Lung microvascular endothelial cell (primary cell): ENCODE measurements at regions not wholly inside any gene's neighbourhood (a gene's known extent, or its start where the extent isn't known, plus 50 kb on each side); places are given as distances from the start of the nearest gene placed in this dataset.

Source experiments
- DNase-seq, 2 donors: peaks; one replicate each; pipeline versions ENCODE4 v3.0.0 to v3.0.0-alpha.2; 2010; ENCODE audit warnings: low read depth in 2 of 2

DNA sequence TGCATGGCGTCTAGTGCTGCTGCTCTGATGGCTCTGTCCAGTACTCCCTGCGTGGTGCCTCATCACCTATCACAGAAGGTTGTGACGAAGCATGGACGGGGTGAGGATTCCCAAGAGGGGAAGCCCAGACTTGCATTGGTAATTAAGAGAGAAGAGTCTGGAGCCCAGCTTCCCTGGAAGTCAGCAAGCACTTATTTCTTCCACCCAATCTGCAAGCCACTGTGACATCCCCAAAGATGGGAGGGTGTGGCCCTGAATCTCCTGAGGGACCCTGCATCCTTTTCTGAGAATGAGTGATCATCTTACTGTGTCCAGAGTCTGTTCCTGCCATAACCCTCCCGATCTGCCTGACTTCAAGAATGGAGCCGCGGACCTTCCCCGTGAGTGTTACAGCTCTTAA, 166.7 kb downstream of the PTPN20 start:
- DNase-seq, result no peak

DNA sequence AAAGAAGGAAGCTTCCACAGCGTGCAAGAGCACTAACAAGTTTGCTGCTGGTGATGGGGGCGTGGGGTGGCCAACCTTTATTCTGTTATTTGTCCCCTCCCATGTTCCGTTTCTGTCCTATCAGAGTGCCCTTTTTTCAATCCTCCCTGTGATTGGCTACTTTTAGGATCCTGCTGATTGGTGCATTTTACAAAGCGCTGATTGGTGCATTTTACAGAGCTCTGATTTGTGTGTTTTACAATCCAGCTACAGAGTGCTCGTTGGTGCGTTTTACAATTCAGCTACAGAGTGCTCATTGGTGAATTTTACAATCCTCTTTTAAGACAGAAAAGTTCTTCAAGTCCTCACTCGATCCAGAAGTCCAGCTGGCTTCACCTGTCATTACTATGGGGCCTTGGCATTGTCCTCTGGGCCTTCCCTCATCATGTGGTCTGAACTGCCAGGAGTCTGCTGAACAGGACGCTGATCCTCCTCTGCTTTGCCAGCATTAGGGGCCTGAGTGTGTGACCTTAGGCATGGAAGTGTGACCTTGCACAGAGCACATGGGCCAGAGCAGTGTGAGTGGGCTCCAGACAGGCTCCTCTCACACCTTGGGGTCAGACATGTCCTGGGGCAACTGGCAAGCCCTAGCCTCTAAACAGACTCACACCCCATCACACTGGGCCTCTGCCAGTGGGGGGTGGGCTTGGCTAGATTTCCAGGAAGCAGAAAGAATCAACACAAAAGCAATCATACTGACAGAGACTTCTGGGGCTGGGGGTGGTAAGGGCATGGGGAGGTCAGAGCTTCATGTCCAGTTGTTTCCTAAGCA, 167.4 kb downstream of the PTPN20 start:
- no peak for DNase-seq

DNA sequence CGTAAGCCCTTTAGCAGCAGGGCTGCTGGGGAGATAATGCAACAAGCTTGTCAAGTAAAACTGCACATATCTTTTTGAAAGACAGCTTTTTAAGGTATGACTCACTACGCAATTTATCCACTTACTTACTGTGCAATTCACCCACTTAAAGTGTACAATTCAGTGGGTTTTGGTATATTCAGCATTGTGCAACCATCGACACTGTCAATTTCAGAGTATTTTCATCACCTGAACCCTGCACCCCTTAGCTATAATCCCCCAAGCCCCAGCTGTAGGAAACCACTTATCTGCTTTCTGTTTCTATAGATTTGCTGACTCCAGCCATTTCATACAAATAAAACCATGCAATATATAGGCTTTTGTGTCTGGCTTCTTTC, 168.0 kb downstream of the PTPN20 start:
- no peak for DNase-seq

DNA sequence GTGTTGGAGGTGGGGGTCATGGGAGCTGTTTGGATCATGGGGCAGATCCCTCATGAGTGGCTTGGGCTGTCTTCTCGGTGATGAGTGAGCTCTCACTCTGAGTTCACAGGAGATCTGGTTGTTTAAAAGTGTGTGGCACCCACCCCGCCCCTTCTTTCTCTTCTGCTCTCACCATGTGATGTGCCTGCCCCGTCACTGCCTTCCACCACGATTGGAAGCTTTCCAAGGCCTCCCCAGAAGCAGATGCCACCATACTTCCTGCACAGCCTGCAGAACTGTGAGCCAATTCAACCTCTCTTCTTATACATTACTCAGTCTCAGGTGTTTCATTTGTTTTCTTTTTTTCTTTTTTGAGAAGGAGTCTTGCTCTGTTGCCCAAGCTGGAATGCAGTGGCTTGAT, 170.0 kb downstream of the PTPN20 start:
- DNase-seq, result no peak

DNA sequence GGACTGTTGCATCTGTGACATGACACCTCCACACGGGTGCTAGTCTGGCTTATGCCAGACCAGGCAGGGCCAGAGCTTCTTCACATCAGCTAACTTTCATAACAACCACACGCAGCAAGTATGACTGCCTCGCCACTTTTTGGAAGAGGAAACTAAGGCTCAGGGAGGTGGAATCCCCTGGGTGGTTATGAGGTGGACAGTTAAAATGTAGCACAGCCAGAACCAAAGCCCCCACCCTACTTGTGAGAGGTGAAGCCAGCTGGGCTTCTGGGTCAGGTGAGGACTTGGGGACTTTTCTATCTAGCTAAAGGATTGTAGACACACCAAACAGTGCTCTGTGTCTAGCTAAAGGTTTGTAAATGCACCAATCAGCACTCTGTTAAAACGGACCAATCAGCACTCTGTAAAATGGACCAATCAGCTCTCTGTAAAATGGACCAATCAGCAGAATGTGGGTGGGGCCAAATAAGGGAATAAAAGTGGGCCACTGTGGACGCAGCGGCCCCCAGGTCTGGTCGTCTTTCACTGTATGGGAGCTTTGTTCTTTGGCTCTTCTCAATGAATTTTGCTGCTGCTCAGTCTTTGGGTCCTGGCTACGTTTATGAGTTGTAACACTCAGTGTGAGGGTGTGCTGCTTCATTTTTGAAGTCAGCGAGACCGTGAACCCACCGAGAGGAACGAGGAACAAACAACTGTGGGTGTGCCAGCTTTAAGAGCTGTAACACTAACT, 171.0 kb downstream of the PTPN20 start:
- DNase-seq, result no peak

DNA sequence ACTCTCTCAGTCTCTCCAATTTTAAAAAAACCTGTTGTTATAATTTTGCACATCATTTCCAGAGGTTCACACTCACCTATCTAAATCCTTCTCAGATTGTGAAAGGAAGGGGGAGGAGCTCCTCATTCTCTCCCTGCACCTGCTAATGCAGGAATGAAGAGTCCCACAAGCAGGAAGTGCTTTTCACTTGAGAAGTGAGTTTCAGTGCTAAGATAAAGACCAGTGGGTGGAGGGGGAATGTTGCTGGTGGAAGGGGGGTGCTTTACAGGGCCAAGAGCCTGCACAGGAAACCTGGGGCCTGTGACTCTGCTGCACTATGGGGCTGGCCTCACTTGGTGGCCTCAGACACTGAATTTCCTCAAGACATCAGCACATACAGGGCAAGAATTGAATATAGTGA, 176.4 kb downstream of the PTPN20 start:
- no peak for DNase-seq

DNA sequence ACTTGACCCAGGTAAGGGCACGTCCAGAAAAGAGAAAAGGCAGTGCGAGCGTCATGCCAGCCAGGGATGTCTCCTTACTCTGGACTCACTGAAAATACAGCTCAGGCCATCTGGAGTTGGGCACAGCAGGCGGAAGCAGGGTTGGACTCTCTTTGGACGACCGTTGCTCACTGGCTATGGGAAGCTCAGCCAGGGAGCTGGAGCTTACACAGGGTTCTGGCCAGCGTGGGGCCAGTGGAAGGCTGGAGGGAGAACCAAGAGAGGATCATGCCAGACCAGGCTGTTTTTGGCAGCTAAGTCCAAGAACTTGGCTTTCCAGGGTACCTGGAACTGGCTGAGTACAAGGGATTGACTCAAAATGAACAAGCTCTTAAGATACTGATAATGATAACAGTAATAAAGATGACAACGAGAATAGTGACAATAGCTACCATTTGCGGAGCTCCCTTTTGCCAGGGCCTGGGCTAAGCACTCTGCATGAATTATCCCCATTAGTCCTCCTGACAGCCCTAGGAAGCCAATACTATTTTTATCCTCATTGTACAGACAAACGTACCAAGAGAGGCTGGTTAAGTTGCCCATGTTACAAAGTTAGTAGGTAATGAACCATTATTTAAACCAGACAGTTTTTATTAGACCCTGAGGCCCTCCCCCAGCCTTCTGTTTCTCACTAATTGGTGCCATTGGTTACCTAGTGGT, 177.6 kb downstream of the PTPN20 start:
- DNase-seq, result no peak

DNA sequence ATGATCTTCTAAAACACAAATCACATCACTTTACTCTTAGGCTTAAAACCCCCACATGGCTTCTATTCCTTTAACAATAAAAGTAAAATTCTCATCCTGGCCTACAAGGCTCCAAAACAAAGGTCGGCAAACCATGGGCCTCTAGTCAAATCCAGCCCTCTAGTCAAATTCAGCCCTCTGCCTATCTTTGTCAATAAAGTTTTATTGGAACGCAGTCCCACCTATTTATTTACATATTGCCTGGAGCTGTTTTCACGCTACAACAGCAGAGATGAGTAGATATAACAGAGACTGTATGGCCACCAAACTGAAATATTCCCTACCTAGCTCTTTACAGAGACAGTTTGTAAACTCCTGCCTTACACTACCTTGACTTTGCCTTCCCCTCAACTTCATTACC, 178.8 kb downstream of the PTPN20 start:
- no peak for DNase-seq

DNA sequence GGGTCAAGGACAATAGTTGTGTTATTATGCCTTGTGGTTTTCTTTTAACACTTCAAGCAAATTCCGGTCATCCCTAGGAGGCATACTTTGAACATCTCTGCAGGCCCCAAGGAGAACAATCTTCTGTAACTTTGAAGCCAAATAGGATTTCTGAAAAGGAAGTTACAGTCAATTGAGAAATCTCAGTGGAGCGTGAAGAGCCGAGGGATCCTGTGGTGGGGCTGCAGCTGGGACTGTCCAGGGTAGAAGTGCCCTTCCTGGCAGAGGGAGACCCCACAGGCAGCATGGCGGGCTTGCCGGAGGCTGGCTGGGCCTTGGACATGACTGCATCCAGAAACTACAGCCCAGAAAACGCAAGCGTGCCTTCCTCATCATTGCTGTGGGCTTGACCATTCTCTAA, 179.7 kb downstream of the PTPN20 start:
- no peak for DNase-seq

DNA sequence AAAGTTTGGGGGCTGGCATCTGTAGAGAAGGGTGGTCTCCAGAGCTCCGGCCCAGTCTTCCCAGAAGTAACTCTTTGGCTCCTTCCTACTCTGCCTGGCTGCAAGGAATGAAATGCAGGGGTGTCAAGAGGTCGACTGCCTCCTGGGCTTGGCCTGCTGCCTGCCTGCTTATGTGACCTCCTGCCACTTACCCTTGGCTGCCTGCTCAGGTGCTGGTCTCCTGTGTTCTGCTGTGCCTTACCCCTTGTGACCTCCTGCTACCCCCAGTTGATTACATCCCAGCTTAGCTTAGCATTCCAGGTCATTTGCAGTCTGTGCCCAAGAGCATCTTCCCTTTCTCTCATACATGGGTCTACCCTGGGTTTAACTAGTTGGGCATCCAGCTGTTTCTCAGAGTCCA, 180.2 kb downstream of the PTPN20 start:
- no peak for DNase-seq

DNA sequence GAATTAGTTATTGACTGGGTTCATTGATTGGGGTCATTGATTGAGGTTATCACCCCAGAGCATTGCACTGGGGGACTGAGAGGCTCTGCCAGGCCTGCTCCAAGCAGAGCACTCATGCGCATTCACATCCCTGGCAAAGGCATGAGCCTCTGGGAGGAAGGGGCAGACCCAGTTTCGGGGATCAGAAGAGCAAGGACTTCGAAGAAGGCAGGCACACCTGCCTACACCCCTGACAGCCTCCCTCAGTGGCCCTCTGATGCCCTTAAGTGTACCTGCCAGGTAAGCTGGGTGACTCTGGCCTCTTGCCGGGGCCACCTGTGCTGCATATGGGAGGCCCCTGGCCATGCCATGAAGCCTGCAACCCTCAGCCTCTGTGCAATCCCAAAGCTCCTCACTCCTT, 181.1 kb downstream of the PTPN20 start:
- DNase-seq, result no peak

DNA sequence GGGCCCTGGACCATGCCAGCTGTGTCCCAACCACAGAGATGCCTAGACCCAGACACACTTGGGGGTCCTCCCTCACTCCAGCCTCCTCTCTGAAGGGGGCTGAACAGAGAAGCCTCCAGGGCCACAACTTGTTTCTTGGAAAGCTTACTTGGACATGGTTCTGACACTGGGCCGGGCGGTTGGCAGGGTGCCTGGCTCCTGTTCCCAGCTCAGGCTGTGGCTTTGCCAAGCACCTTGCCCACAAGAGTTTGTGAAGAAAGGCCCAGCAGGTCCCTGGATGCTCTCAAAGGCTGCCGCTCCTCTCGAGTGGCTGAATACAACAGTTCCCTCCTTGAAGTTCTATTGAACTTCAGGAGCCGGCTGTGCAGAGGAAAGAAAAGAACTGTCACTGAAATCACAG, 181.6 kb downstream of the PTPN20 start:
- DNase-seq, result no peak

DNA sequence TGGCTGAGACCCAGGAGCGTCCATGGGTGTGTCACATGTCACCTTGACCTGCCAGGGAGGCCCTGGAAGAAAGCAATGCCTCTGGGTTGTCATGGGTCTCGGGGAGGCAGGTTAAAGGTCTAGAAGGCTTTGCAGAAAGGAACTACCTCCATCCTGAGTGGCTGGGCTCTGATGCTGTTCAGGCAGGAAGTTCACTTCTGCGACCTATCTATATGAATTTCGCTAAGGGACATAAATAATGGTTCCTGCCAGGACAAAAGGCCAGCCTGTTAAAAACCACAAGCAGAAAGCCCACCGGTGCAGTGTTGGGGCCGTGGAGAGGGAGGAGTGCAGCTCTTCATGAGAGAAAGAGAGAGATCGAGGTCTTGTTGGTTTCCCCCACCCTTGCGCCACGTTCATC, 182.9 kb downstream of the PTPN20 start:
- DNase-seq, result no peak

DNA sequence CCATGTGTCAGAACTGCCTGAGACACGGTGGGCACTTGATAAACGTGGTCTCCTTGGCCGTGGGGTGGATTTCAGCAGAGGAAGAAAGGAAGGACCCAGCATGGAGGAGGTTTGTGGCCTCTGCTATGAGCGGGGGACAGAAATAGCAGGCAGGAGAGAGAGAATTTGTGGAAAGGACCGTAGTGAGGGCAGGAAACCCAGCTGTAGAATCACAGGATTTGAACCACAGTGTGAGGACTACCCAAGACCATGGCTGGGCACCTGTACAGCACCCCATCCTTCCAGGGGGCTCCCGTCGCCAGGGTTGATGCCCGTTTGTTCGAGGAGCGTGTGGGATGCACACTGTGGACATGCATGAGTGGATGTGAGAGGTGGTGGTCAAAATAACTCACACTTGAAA, 183.4 kb downstream of the PTPN20 start:
- DNase-seq, result no peak

DNA sequence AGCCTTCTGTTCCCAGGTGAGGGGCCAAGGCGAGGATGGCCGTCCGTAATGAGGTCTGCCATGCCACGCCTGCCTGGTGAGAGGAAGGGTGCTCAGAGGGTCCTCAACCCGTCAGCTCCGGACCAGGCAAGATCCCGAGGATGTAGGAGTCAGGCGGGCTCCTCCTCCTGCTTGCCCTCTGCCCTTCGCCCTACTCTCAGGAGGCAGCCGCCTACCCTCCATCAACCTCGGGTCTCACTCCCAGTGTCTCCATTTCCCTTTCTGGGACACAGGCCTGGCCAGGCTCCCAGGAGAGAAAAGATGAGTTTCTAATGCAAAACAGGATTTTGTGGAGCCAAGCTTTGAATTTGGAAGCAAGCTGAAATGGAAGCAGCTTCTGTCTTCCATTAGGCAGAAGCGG, 184.0 kb downstream of the PTPN20 start:
- no peak for DNase-seq

DNA sequence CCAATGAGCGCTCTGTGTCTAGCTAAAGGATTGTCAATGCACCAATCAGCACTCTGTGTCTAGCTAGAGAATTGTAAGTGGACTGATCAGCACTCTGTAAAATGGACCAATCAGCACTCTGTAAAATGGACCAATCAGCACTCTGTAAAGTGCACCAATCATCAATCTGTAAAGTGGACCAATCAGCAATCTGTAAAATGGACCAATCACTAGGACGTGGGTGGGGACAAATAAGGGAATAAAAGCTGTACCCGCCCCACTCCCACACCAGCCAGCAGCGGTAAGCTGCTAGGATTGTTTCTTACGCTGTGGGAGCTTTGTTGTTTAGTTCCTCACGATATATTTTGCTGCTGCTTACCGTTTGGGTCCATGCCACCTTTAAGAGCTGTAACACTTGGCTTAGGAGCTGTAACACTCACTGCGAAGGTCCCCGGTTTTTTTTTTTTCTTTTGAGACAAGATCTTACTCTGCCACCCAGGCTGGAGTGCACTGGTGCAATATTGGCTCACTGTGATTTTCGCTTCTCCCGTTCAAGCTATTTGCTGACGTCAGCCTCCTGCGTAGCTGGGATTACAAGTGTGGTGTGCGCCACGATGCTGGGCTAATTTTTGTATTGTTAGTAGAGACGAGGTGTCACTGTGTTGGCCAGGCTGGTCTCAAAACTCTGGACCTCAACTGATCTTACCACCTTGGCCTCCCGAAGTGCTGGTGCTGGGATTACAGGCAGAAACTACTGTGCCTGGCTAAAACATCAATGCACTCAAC, 184.8 kb downstream of the PTPN20 start:
- DNase-seq, result no peak

DNA sequence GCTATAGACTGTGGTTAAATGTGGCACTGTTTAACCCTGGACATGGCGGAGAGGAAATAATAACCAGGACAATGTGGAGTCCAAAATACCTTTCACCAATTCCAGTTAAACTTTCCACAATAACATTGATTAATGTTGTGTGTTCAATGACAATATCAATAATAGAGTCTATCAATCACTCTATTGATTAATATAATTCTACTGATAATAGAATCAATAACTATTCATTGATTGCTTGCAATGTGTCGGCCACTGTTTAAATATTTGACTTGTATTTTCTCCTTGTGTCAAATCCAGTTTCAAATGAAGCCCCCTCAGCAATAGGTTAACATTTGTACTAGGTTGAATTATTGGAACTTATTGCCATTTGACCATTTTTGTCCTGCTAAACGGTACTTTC, 187.0 kb downstream of the PTPN20 start:
- no peak for DNase-seq

DNA sequence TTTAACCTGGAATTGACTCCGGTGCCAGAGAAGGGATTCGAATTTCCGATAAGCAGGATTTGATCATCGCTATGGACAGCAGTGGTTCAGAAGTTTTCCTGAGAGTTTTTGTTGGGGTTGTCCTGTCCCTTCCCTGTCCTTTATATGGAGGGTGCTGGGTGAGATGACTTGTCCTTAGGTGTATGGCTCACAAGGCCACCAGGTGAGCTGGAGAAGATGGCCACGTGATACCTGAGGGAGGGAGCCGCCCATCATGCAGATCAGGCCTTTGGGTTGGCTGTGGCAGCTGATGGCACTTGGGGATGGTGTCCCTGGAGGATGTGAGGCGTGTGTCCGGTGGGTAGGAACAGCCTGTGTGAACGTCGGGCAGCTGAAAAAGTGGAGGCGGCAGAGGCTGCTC, 187.7 kb downstream of the PTPN20 start:
- no peak for DNase-seq

DNA sequence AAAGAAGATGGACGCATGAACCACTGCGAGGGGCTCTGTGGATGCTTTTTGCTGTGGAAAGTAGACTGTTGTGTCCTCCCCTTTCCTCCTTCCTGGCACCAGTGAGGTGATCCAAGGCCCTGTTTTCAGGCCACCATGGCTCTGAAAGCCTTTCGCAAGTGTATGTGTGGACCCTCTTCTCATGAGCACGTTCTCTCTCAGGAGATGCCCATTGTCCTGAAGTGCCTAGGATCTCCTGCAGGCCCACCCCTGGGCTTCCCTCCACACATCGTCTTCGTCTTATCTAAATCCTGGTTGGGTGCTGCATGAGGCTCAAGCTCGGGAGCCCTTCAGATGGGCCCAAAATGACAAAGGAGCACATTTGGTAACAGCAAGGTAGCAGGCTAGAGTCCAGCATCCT, 188.2 kb downstream of the PTPN20 start:
- DNase-seq, result no peak

DNA sequence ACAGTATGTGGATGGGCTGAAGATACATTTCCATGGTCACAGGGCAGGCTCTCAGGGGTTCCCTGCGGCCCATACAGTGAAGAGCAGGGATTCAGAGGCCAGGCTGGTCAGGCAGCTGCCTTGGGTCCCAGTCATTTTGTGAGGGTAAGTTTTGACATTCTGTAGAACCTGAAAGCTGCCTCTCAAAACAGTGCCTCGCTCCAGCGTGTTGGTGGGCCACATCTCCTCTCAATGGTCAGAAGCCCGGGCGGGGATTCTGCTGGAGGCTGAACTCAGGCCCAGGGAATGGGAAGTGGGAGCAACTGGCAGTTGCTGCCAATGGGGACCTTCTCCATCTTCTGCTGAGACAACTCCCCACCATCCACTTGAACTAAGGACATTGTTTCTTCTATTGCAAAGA, 190.0 kb downstream of the PTPN20 start:
- no peak for DNase-seq

DNA sequence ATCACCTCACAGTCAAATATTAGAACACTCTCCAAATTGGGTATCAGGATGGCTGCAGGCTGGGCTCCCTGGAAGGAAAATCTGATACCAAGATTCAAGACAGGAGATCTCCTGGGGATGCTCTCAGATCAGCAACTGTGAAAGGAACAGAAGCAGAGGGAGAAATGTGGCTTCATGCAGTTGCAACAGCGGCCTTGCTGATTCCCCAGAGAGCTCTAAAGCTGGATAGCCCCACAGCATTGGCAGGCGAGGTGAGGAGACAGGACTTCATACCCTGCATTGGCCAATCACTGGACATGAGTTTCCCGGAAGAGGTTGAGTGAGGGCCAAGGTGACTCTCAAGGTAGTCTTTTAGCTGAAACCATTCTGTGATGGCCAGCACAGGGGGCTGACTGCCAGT, 190.6 kb downstream of the PTPN20 start:
- no peak for DNase-seq

DNA sequence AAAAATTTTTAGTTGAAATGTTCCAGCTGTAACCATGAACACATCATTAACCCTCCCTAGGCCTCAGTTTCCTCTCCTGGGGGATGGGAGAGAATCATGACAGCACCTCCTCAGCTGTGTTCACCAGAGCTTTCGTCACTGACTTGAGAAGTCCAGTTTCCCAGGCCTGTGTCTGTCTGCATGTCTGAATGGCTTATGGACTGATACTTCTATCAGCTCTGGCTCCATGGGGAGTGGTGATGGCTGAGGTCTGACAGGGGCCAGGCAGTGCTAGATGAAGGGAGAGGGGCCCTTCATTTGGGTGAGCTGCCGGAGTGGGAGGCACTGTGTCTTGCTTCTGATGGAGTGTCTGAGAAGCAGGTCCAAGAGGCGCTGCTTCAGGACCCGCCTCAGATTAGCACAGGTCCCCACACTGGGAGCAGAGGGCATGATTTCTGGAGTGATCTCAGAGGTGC, 192.9 kb downstream of the PTPN20 start:
- DNase-seq, result no peak
